Activated naive CD8-positive, alpha-beta T cell treated with anti-CD3 and anti-CD28 coated beads, Interleukin-2, amount 50 U/mL, for 24 hours (primary cell): ENCODE measurements at regions not wholly inside any gene's neighbourhood (a gene's known extent, or its start where the extent isn't known, plus 50 kb on each side); places are given as distances from the start of the nearest gene placed in this dataset.

Experiments
- ATAC-seq: fragments of 150-1000 bp; cut with Tn5 transposase; one replicate; pipeline ENCODE4 v1.10.0; 2021
- DNase-seq: peaks from one replicate; pipeline ENCODE4 v3.0.0; 2021
- H3K27ac Mint-ChIP-seq: one replicate; pipeline ENCODE4 v1.8.0; 2021; ENCODE audit warnings: mild to moderate bottlenecking, mixed read lengths
- H3K27me3 Mint-ChIP-seq: one replicate; pipeline ENCODE4 v1.8.0; 2021; ENCODE audit warnings: mixed read lengths
- H3K36me3 Mint-ChIP-seq: one replicate; pipeline ENCODE4 v1.8.0; 2021; ENCODE audit warnings: low read depth, mixed read lengths
- H3K4me1 Mint-ChIP-seq: one replicate; pipeline ENCODE4 v1.8.0; 2021; ENCODE audit warnings: mixed read lengths
- H3K4me3 Mint-ChIP-seq: one replicate; pipeline ENCODE4 v1.8.0; 2021; ENCODE audit warnings: mild to moderate bottlenecking, moderate library complexity, mixed read lengths
- H3K9me3 Mint-ChIP-seq: one replicate; pipeline ENCODE4 v1.8.0; 2021; ENCODE audit warnings: mixed read lengths

DNA sequence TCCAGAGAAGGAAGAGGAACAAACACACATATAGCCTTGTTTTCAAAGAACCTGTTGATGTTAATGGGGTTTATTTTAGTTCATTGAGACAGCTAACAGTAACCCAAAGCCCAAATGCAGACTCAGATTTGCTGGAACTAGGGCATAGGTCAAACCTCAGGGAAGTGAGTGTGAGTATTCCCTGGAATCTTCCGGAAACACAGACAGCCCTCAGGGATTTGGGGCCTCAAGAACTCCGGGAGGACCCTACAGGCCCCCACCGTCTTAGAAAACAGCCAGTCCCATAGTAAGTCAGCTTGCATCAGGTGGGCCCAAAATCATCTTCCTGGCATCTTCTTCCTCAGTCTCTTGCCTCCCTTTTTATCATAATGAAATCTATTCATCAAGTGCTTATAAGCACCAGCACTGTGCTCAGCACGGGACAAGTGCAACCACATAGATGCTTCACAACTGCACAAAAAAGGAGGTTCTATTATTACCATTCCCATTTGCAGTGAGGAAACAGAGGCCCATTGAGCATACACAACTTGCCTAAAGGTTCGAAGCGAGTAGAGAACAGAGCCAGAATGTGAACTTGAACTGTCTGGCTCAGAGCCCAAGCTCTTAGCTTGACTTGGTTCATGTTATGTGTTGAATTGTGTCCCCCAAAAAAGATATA lies 50.2 kb upstream of the BCL11A start:
- no peaks in the 10 kb centered on the region for H3K4me1 Mint-ChIP-seq
- H3K27ac Mint-ChIP-seq: no peak overlapping the region
- H3K27me3 Mint-ChIP-seq: peaks cover 1% of the 10 kb centered on the region
- DNase-seq (no peak), ATAC-seq (no peak)
- H3K36me3 Mint-ChIP-seq: no peaks in the 10 kb centered on the region
- H3K9me3 Mint-ChIP-seq: peaks cover 4% of the 10 kb centered on the region
- no peak overlapping the region for H3K4me3 Mint-ChIP-seq

DNA sequence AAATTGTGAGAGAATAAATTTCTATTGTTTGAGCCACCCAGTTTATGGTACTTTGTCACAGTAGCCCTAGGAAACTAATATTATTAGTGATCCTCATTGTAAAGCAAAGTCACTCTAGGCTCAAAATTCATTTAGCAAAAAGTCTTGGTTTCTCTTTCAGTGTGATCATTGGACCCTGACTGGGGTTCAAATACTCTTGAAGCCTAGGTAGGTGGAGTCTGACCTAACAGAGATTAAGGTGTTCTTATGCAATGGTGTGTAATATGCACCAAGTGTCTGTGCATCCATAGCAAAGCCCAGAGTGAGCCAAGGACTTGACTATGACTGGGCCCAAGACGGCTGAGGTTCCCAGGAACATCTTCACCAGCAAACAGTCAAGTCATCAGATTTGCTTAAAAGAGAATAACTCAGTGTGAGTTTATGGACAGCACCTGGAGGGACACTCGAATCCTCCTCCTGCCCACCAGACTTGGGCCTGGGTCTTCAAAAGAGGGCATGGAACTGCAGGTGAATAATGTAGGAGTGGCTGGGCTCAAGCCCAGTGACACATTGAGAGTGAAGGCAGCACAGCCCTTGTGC lies 51.1 kb upstream of the BCL11A start:
- H3K4me3 Mint-ChIP-seq: no peak overlapping the region
- ATAC-seq (no peak), DNase-seq (no peak)
- peaks cover 3% of the 10 kb centered on the region for H3K27me3 Mint-ChIP-seq
- H3K36me3 Mint-ChIP-seq: no peaks in the 10 kb centered on the region
- H3K4me1 Mint-ChIP-seq: no peaks in the 10 kb centered on the region
- no peak overlapping the region for H3K27ac Mint-ChIP-seq
- H3K9me3 Mint-ChIP-seq: peaks cover 4% of the 10 kb centered on the region

DNA sequence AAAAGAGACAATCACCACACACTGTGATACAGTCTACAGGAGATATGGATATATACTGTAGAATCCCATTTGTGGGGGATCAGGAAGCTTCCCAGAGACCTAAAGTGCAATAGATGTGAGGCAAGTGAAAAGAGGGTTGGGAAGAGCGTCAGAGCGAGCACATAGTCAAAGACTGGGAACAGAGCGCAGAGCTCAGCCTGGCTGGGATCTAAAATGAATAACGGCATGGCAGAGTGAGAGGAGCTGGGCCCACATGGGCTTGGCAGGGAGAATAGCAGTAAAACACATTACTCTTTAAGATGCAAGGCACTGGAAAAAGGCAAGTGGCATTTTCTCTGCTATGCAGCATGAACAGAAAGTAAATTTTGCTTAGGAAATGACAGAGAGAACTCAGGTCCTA lies 52.4 kb upstream of the BCL11A start:
- Mint-ChIP-seq H3K27me3 (peaks cover 3% of the 10 kb centered on the region), H3K36me3 (no peaks in the 10 kb centered on the region), H3K9me3 (no peaks in the 10 kb centered on the region), H3K27ac (no peak overlapping the region), H3K4me3 (no peak overlapping the region), H3K4me1 (no peaks in the 10 kb centered on the region)
- DNase-seq: no peak
- no peak for ATAC-seq

DNA sequence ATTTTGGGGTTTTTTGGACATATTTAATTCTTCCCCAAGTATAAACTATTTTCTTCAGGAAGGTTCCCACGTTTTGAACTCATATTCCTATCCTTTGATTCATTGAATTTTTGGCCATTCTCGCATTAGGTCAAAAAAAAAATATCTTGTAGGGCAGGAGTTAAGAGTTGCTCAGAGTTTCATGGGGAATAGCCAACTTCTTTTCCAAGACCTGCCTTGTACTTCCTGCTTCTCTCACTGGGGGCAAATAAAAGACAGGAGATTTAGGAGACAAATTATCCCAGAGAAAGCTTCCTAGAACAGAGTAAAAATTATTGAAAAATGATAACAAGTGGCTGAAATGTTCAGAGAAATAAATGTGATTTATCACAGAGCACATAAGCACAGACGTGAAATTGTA lies 55.2 kb upstream of the BCL11A start:
- no peak for ATAC-seq

DNA sequence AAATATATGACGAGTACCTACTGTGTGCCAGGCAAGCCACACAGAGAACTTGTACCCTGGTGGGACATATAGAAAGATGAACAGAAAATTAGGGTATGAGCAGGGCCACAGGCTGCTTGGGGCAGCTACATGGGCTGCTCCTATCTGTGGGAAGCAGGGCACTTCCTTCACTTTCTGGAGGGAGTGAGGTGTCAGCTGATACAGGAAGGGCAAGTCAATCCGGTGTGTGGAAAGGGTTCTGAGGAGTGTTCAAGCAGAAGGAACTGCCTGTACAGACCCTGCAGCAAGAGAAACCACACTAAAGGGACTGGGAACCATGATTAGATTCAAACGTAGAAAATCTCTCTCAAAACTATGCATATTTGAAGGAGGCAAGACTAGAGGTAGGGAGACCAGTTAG lies 58.6 kb upstream of the BCL11A start:
- Mint-ChIP-seq H3K27me3 (peaks cover 9% of the 10 kb centered on the region), H3K36me3 (no peaks in the 10 kb centered on the region), H3K9me3 (no peaks in the 10 kb centered on the region), H3K4me3 (no peak overlapping the region), H3K4me1 (no peaks in the 10 kb centered on the region), H3K27ac (no peak overlapping the region)
- no peak for ATAC-seq
- no peak for DNase-seq

More for the DNA sequence above, 55.2 kb upstream of the BCL11A start:
- Mint-ChIP-seq H3K27me3 (peaks cover 9% of the 10 kb centered on the region), H3K27ac (no peak overlapping the region), H3K9me3 (no peaks in the 10 kb centered on the region), H3K4me3 (no peak overlapping the region), H3K4me1 (no peaks in the 10 kb centered on the region), H3K36me3 (no peaks in the 10 kb centered on the region)
- DNase-seq: no peak

DNA sequence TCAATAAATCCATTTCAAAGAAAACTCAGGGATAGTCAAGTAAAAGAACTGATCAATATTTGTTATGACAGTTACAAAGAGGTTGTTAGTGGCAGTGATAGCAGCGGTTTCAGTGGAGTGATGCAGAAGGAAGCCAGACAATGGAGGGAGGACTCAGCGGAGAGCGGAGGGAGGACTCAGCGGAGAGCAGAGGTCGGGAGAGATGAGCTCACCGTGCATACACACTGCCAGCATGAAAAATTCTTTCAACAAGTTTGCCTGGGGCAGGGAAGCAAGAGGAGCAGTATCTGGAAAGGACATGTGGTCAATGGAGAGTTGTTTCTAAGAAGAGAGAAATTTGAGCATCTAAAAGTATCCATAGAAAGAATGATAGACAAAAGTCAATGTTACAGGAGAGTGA lies 60.9 kb upstream of the BCL11A start:
- H3K36me3 Mint-ChIP-seq: no peaks in the 10 kb centered on the region
- peaks cover 6% of the 10 kb centered on the region for H3K27me3 Mint-ChIP-seq
- no peak overlapping the region for H3K4me3 Mint-ChIP-seq
- ATAC-seq: no peak
- no peak overlapping the region for H3K27ac Mint-ChIP-seq
- no peak for DNase-seq
- no peaks in the 10 kb centered on the region for H3K4me1 Mint-ChIP-seq
- no peaks in the 10 kb centered on the region for H3K9me3 Mint-ChIP-seq

DNA sequence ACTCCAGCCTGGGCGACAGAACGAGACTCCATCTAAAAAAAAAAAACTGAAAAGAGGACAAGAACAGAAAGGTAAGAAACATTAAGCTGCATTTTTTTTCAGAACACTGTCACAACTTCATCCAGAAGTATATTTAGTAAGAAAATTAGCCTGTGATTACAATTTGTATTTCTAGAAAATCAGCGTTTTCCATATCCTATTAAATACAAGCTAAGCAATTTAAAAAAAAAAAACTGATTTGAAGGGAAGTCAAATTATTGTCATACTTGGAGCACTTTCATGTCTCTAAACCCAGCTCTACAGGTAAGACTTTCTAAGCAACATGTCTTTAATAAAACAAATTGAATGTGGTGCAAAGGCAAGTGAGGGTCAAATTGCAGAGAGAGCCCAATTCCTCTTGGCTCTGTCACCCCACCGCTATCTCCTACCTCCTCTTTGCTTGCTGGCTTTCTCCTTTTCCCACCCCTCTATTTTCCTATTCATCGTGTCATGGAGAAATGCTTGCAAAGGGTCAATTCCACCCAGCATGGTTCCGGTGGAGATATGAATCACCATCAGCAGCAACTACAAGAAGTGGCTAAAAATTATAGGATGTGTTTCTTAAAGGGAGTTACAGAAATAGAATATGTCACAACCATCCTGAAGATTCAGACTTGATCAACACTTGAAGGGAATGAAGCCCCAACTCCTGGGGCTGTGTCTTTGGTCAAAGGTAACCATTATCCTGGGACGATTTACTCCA lies 68.4 kb upstream of the BCL11A start:
- H3K27me3 Mint-ChIP-seq: peaks cover 10% of the 10 kb centered on the region
- H3K4me3 Mint-ChIP-seq: no peak overlapping the region
- H3K36me3 Mint-ChIP-seq: no peaks in the 10 kb centered on the region
- H3K27ac Mint-ChIP-seq: no peak overlapping the region
- ATAC-seq (no peak), DNase-seq (no peak)
- H3K9me3 Mint-ChIP-seq: no peaks in the 10 kb centered on the region
- H3K4me1 Mint-ChIP-seq: no peaks in the 10 kb centered on the region

DNA sequence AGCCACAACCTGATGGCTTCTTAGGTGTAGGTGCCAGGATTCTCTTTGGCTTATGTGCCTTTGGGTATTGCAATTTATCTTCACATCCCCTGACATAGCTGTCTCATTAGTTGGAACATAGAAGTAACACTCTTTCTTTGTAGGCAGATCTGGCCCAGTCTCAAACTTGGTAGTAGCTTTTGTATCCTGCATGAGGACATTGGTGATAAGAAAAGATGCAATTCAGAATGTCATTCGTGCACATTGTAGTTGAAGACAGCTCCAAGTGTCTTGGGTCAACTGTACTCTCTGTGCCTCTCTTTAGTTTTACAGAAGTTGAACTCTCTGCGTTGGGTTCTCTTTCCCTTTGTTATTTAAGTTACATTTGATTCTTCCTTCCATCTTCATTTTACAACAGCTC lies 69.6 kb upstream of the BCL11A start:
- Mint-ChIP-seq H3K4me1 (no peaks in the 10 kb centered on the region), H3K9me3 (no peaks in the 10 kb centered on the region), H3K36me3 (no peaks in the 10 kb centered on the region), H3K4me3 (no peak overlapping the region), H3K27me3 (peaks cover 13% of the 10 kb centered on the region), H3K27ac (no peak overlapping the region)
- no peak for ATAC-seq
- no peak for DNase-seq

DNA sequence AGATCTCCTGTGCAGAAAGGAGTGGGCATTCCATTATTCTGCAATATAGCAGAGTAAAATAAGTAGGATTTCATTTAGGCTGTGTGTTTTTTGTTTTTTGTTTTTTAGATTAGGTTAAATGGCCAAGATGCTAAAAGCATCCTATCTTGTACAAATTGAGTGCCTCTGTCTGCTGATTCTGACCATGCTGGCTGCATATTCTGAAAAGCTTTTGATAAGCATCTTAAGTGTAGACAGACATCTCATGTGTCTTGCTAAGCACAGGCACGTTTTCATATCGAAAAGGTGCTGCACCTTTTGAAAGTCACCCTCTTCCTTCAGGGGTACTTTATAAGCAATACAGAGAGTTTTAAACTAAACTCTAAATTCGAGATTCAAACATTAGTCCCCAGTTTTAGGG lies 74.0 kb upstream of the BCL11A start:
- Mint-ChIP-seq H3K27me3 (peaks cover 13% of the 10 kb centered on the region), H3K4me3 (no peak overlapping the region), H3K36me3 (no peaks in the 10 kb centered on the region), H3K4me1 (no peaks in the 10 kb centered on the region), H3K9me3 (no peaks in the 10 kb centered on the region), H3K27ac (no peak overlapping the region)
- ATAC-seq: no peak
- DNase-seq: no peak

DNA sequence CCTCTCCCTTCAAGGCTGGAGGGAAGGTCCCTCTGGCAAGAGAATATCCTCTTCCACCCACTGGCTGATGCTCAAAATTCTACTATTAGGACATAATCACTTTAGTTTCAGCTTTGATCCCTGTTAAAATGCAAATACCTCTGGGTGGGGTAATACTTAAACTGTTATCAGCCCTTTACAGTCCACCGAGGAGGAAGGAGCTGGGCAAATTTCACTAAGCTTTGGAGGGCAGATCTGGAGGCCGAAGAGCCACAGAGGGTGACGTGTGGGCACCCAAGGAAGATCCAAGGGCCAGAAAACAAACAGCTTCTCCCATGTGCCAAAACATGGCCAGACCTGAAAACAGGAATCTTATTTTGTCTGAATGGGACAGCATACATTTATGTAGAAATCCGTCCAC lies 74.6 kb upstream of the BCL11A start:
- H3K27me3 Mint-ChIP-seq: peaks cover 13% of the 10 kb centered on the region
- no peaks in the 10 kb centered on the region for H3K4me1 Mint-ChIP-seq
- DNase-seq: no peak
- no peak overlapping the region for H3K27ac Mint-ChIP-seq
- no peaks in the 10 kb centered on the region for H3K36me3 Mint-ChIP-seq
- H3K4me3 Mint-ChIP-seq: no peak overlapping the region
- ATAC-seq: no peak
- no peaks in the 10 kb centered on the region for H3K9me3 Mint-ChIP-seq

DNA sequence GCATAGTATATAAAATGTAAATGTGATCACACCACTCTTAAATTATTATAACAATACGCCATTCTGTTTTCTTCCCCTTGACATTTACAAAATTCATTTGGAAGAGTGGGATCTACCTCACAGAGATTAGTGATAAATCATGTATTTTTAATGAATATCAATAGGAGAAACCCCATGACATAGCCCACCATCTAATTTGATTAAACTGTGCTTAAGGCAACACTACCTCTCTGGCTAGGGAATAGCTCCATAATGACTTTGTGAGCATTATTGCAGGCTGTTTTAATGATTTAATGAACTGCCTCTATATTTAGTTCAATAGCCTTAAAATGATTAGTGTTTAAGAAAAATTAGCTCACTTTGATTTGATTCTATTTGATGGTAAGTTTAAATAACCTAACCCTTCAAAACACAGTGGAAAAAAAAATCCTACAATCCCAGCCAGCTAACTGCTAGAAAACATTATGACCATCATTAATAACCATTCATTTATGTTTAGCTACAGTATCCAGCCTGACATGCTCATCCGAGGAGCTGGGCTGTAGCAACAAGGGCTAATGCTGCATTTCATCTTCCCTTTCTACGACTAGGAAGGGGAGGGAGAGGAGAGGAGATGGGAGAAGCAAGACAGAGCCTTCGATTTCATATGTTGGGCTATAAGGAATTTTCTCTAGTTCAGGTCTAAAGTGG lies 75.3 kb upstream of the BCL11A start:
- Mint-ChIP-seq H3K4me1 (no peaks in the 10 kb centered on the region), H3K27ac (no peak overlapping the region), H3K9me3 (no peaks in the 10 kb centered on the region), H3K27me3 (peaks cover 10% of the 10 kb centered on the region), H3K36me3 (no peaks in the 10 kb centered on the region), H3K4me3 (no peak overlapping the region)
- no peak for ATAC-seq
- no peak for DNase-seq

DNA sequence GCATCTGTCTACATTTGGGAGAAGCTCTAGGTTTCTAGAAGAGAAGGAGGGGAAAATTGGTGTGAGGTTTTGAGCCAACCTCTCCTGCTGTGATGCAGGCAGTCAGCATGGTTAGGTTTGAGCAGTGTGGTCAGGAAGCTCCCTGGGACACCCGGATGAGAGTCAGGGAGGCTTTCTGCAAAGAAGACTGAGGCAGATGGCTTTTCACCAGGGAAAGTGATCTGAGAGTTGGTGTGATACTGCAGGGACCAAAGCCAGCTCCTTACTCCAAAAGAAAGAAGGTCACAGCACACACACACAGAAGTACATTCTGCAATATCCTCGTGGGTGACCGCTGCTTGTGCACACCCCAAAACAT lies 75.8 kb upstream of the BCL11A start:
- no peak overlapping the region for H3K27ac Mint-ChIP-seq
- H3K36me3 Mint-ChIP-seq: no peaks in the 10 kb centered on the region
- ATAC-seq: no peak
- H3K4me3 Mint-ChIP-seq: no peak overlapping the region
- no peaks in the 10 kb centered on the region for H3K9me3 Mint-ChIP-seq
- H3K4me1 Mint-ChIP-seq: no peaks in the 10 kb centered on the region
- DNase-seq: no peak
- peaks cover 10% of the 10 kb centered on the region for H3K27me3 Mint-ChIP-seq

DNA sequence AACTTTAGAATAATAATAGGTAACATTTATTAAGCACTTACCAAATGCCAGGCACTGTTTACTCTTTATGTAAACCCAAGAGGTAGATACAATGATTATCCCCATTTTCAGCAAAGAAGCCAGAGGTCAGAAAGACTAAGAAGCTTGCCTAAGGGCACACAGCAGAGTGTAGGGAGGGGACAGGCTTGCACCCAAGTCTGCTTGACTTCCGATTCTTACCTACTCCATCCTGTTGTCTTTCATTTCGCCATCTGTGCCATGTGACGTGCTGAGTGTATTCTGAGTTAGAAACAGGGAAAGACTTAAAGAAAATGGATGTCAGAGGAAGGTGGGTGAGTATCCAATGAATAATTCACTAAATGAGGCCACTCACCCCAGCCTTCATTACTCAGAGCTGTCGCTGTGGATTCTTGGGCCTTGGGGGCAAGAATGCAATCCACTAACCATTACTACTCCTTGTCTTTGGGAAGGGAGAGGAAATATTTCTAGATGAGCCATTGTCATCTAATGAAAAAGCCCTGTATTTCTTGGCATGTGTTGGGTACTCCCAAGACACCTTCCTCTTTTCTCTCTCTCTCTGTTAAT lies 76.4 kb upstream of the BCL11A start:
- peaks cover 7% of the 10 kb centered on the region for H3K27me3 Mint-ChIP-seq
- H3K27ac Mint-ChIP-seq: no peak overlapping the region
- DNase-seq: no peak

DNA sequence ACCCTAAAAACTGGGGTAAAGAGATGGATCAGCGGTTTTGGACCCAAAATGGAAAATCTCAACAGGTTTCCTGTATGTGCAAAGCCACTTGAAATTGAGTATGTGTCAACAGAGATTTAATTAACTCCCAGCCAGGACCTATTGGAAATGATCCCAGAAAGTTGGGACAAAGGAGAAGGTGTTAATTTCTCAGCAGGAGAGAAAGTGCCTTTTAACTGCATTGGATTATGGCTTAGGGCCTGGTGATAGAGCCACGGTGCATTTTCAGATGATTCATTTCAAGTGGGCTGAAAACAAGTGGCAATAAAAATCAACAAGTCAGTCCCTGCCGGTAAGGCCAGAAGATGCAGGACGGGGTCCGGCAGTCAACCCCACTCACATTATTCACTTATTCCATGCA lies 80.2 kb upstream of the BCL11A start:
- DNase-seq (no peak), ATAC-seq (no peak)
- H3K4me3 Mint-ChIP-seq: no peak overlapping the region
- no peaks in the 10 kb centered on the region for H3K36me3 Mint-ChIP-seq
- peaks cover 2% of the 10 kb centered on the region for H3K27me3 Mint-ChIP-seq
- H3K4me1 Mint-ChIP-seq: no peaks in the 10 kb centered on the region
- no peak overlapping the region for H3K27ac Mint-ChIP-seq
- H3K9me3 Mint-ChIP-seq: no peaks in the 10 kb centered on the region

More for the DNA sequence above, 76.4 kb upstream of the BCL11A start:
- Mint-ChIP-seq H3K9me3 (no peaks in the 10 kb centered on the region), H3K36me3 (no peaks in the 10 kb centered on the region), H3K4me1 (no peaks in the 10 kb centered on the region), H3K4me3 (no peak overlapping the region)
- ATAC-seq: no peak

DNA sequence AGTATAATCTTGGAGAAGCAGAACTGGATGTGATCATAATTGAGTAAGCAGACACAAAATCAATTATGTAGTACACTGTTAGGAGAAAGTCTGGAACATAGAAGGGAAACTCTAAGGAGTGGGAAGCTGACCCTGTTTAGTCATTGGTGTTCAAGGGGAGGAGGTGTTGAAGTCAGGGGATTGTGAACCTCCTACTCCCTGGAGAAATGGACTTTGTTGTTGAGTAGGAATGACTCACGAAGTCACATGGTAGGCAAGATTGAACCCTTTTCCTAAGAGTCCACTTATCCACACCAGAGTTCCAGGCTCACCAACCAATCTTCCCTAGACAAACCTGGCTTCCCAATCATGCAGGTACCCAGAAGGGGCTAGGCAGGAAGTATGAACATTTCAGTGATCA lies 81.0 kb upstream of the BCL11A start:
- DNase-seq: no peak
- Mint-ChIP-seq H3K4me3 (no peak overlapping the region), H3K27me3 (peaks cover 2% of the 10 kb centered on the region), H3K9me3 (no peaks in the 10 kb centered on the region), H3K27ac (no peak overlapping the region), H3K36me3 (no peaks in the 10 kb centered on the region), H3K4me1 (no peaks in the 10 kb centered on the region)
- no peak for ATAC-seq
